Activated CD8-positive, alpha-beta memory T cell treated with anti-CD3 and anti-CD28 coated beads for 36 hours (primary cell): ENCODE measurements at regions not wholly inside any gene's neighbourhood (a gene's known extent, or its start where the extent isn't known, plus 50 kb on each side); places are given as distances from the start of the nearest gene placed in this dataset.
"Not testable (repeated sequence)": the region's sequence is repeated elsewhere in the genome, so short reads cannot be mapped to it uniquely, and the experiment has no call there.

Source experiments
- CTCF ChIA-PET: fragments of 350-600 bp; sonication (Branson Sonifier 250); formaldehyde crosslinking; loops from one replicate; lab custom pipeline; 2021; ENCODE audit warnings: antibody characterized with exemption; lab: Charles Lee
- POLR2A ChIA-PET: fragments of 350-600 bp; sonication (Branson Sonifier 250); formaldehyde crosslinking; loops from one replicate; lab custom pipeline; 2021; ENCODE audit warnings: antibody characterized with exemption; lab: Charles Lee

DNA sequence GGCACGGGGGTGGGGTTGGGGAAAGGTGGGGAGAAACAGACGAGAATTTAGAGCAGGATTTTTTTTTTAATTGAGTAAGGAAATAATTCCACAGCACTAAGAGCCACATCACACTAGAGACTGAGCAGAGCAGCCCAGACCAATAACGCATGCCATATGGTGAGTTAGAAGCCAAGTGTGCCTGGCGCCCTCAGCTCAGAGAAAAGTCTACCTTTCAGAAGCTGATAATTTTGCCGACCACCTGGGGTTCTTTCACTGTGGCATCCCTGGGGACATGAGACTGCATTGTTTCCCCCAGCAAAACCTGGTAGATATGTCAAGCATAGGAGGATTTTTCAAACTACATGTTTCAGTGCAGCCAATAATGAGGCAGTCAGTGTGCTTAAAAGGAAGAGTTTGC lies 516.8 kb downstream of the SMARCA1 start:
- ChIA-PET POLR2A (no interaction called here), CTCF (no interaction called here)

- POLR2A ChIA-PET: no interaction called here
- CTCF ChIA-PET: no interaction called here
Observed at GRCh38 chrX:129000797-129001196, 522.5 kb downstream of the SMARCA1 start.

- CTCF ChIA-PET: no interaction called here
- POLR2A ChIA-PET: no interaction called here
Observed at GRCh38 chrX:129000018-129000417, 523.3 kb downstream of the SMARCA1 start.

- ChIA-PET POLR2A (no interaction called here), CTCF (no interaction called here)
Observed at GRCh38 chrX:128992107-128992971, 531.0 kb downstream of the SMARCA1 start.

GRCh38 chrX:128975745-128976144 lies 547.5 kb downstream of the SMARCA1 start:
- CTCF ChIA-PET: no interaction called here
- POLR2A ChIA-PET: no interaction called here

DNA sequence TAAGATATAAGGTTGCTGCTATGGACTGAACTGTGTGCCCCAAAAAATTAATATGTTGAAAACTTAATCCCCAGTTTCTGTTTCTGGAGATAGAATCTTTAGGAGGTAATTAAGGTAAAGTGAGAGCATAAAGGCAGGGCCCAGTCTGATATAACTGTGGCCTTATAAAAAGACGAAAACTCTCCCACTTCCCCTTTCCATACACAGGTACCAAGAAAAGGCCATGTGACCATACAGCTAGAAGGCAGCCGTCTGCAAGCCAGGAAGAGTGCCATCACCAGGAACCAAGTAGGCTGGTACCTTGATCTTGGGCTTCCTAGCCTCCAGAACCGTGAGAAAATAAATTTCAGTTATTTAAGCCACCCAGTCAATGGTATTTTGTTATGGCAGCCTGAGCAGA lies 550.3 kb downstream of the SMARCA1 start:
- ChIA-PET POLR2A (no interaction called here), CTCF (no interaction called here)

GRCh38 chrX:128961290-128961689 lies 562.0 kb downstream of the SMARCA1 start:
- ChIA-PET POLR2A (no interaction called here), CTCF (no interaction called here)

- CTCF ChIA-PET, POLR2A ChIA-PET: not testable (repeated sequence)
Observed at GRCh38 chrX:128954697-128955096, 568.6 kb downstream of the SMARCA1 start.

DNA sequence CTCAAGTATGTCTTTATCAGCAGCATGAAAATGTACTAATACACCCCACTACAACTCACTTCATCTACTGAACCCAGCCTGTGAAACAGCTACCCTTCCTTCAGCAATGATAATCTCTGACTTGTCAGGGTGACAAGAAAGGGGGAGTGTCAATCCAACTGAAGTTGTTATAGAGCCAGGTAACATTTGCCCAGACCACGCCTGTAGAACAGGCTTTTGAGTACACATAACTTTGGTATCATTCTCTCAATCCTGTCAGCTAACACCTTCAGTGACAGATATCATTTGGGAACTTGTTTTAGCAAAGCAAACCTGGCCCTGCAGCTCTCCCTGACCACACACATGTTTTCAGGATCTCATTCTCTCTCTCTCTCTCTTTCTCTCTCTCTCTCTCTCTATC lies 592.2 kb downstream of the SMARCA1 start:
- ChIA-PET POLR2A (no interaction called here), CTCF (no interaction called here)

- ChIA-PET CTCF (no interaction called here), POLR2A (no interaction called here)
Observed at GRCh38 chrX:128929271-128930057, 593.8 kb downstream of the SMARCA1 start.

DNA sequence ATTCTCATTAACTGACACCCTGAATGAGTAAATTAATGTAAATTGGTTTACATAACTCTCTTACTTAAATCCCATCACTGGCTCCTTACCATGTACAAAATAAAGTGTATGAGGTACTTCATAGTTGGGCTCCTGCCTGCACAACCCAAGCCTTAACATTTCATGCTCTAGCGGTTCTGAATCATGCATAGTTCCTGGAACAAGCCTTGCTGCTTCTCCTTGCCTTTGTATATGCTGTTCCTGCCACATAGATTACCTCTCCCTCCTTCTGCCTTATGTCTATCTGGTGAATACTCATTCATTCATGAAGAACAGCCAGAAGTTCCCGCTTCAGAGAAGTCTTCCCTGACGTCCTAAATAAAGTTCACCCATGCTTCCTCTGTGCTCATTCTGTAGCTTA lies 594.7 kb downstream of the SMARCA1 start:
- ChIA-PET POLR2A (no interaction called here), CTCF (no interaction called here)

- POLR2A ChIA-PET: no interaction called here
- CTCF ChIA-PET: no interaction called here
Observed at GRCh38 chrX:128927363-128927762, 595.9 kb downstream of the SMARCA1 start.

DNA sequence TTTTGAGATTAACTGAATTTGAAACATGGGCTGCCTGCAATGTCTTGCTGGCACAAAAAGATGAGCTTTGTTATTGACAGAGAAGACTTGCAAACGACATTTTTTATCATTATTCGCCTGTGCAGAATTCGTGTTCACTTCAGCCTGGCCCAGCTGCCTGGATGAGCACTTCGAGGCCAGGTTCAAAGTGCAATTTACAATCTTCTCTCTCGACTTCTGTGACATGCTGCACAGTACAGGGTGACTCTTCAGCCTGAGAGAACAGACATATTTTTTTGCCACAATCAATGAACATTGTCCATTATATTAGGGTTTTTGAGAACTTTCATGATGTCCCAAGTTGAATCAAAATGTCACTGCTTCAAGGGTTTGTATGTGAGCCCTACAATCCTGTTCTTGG lies 616.5 kb downstream of the SMARCA1 start:
- ChIA-PET POLR2A (no interaction called here), CTCF (no interaction called here)

GRCh38 chrX:128901018-128901417 lies 622.3 kb downstream of the SMARCA1 start:
- ChIA-PET POLR2A (no interaction called here), CTCF (no interaction called here)

- CTCF ChIA-PET: no interaction called here
- POLR2A ChIA-PET: no interaction called here
Observed at GRCh38 chrX:128897621-128898020, 625.7 kb downstream of the SMARCA1 start.

GRCh38 chrX:128891554-128891953 lies 631.7 kb downstream of the SMARCA1 start:
- POLR2A ChIA-PET: no interaction called here

DNA sequence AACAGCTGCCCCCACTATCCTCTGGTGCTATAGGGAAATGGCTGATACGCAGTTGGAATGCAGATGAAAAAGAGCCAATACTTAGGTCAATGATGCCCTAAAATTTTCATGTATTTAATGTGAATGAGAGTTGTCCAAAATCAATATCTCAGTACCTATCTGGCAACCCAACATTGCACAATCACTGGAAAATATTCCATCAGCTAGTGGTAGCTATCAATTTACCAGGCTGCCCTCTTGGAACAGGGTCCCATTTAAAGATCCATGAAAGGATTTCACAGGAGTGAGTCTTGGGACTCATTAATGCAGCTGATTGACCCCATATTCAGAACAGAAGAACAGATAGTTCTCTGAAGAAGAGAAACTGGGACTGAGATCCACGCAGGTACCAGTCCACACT lies 638.9 kb downstream of the SMARCA1 start:
- ChIA-PET POLR2A (no interaction called here), CTCF (no interaction called here)

More at GRCh38 chrX:128891554-128891953, 631.7 kb downstream of the SMARCA1 start:
- CTCF ChIA-PET: no interaction called here

DNA sequence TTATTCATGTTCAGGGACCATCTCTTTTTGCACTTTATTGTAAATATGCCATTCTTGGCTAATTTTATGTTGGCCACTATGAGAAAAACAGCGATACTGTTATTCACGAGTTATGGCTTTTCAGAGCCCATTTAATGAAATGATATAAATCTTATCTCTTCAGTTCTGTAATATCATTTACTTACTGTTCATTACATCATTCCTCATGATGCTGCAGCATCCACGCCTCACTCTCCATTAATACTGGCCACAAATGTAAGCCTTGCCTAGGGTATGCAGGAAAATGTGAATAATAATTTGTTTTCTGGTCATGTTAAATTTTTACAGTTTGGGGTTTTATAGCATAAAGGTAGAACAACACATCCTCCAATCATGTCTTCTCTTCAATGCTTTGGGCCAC lies 639.6 kb downstream of the SMARCA1 start:
- ChIA-PET POLR2A (no interaction called here), CTCF (no interaction called here)

GRCh38 chrX:128870361-128870760 lies 652.9 kb downstream of the SMARCA1 start:
- POLR2A ChIA-PET: no interaction called here
- CTCF ChIA-PET: no interaction called here

DNA sequence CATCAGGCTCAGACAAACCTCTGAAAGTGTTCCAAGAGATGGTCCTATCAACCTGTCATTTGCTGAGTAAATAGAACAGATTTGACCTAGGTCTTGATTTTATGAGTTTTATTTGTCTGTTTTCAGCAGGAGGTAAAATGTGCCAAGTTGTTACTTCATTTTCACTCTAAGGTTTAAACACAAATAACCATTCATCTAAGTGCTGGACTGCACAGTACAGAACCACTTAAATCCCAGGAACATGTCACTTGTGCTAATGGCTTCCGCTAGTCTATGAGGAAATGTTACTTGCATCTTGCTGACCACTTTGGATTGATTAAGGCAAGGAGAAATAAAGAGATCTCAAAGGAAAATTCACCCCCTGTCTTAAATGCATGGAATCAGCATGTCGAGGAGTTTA lies 660.7 kb downstream of the SMARCA1 start:
- ChIA-PET CTCF (no interaction called here), POLR2A (no interaction called here)

GRCh38 chrX:128848374-128848773 lies 674.9 kb downstream of the SMARCA1 start:
- POLR2A ChIA-PET: no interaction called here

More at GRCh38 chrX:128848374-128848773, 674.9 kb downstream of the SMARCA1 start:
- CTCF ChIA-PET: no interaction called here
